Cardiac muscle cell (in vitro differentiated cells and primary cell): ENCODE measurements at regions not wholly inside any gene's neighbourhood (a gene's known extent, or its start where the extent isn't known, plus 50 kb on each side); places are given as distances from the start of the nearest gene placed in this dataset.

Experiments used
- DNase-seq, 2 donors: peaks; one replicate each; pipeline versions ENCODE4 v3.0.0 to v3.0.0-alpha.2; 2010 to 2017; ENCODE audit warnings: low read depth in 1 of 2, low spot score in 1 of 2
- H3K27ac ChIP-seq: fragments of 200-600 bp; sonication (generic); 2 replicates; pipeline ENCODE4 v1.5.1; 2016
- H3K27me3 ChIP-seq: fragments of 200-600 bp; sonication (generic); 2 replicates; pipeline ENCODE4 v1.6.0; 2016; ENCODE audit warnings: control low read depth
- H3K36me3 ChIP-seq: fragments of 200-600 bp; sonication (generic); 2 replicates; pipeline ENCODE4 v1.5.1; 2016; ENCODE audit warnings: control low read depth
- H3K4me1 ChIP-seq: fragments of 200-600 bp; sonication (generic); 2 replicates; pipeline ENCODE4 v1.8.1; 2017; ENCODE audit warnings: low read depth, mild to moderate bottlenecking, mixed run types
- H3K4me3 ChIP-seq: fragments of 200-600 bp; sonication (generic); 2 replicates; pipeline ENCODE4 v1.5.1; 2016; ENCODE audit warnings: mild to moderate bottlenecking
- H3K9me3 ChIP-seq: fragments of 200-600 bp; sonication (generic); 2 replicates; pipeline ENCODE4 v1.5.1; 2017; ENCODE audit warnings: low read depth, mild to moderate bottlenecking, control low read depth
- CTCF ChIP-seq: IDR thresholded peaks from 2 replicates; pipeline ENCODE4 v1.5.1; 2012; ENCODE audit warnings: low read depth, mild to moderate bottlenecking, low read length

- Histone ChIP-seq H3K27me3 (no peaks in the 10 kb centered on the region), H3K4me3 (no peak overlapping the region), H3K9me3 (no peaks in the 10 kb centered on the region), H3K27ac (no peak overlapping the region), H3K36me3 (no peaks in the 10 kb centered on the region), H3K4me1 (no peaks in the 10 kb centered on the region)
- DNase-seq: no peak
- no peak for TF ChIP-seq CTCF
Observed at GRCh38 chr1:58064166-58064565, 482.4 kb downstream of the OMA1 start.

GRCh38 chr1:58063095-58063494, 483.4 kb downstream of the OMA1 start:
- H3K9me3 ChIP-seq: no peaks in the 10 kb centered on the region
- H3K27me3 ChIP-seq: no peaks in the 10 kb centered on the region
- no peaks in the 10 kb centered on the region for H3K4me1 ChIP-seq
- H3K27ac ChIP-seq: no peak overlapping the region
- H3K4me3 ChIP-seq: no peak overlapping the region
- DNase-seq: no peak
- H3K36me3 ChIP-seq: no peaks in the 10 kb centered on the region
- TF ChIP-seq CTCF: no peak

- no peak overlapping the region for H3K27ac ChIP-seq
- DNase-seq: no peak
- no peak overlapping the region for H3K4me3 ChIP-seq
- H3K36me3 ChIP-seq: no peaks in the 10 kb centered on the region
- TF ChIP-seq CTCF: no peak
- H3K27me3 ChIP-seq: no peaks in the 10 kb centered on the region
- H3K9me3 ChIP-seq: no peaks in the 10 kb centered on the region
- H3K4me1 ChIP-seq: no peaks in the 10 kb centered on the region
Observed at GRCh38 chr1:58062635-58063034, 483.9 kb downstream of the OMA1 start.

GRCh38 chr1:58060559-58061170, 485.9 kb downstream of the OMA1 start:
- DNase-seq: no peak
- no peak overlapping the region for H3K27ac ChIP-seq
- H3K9me3 ChIP-seq: no peaks in the 10 kb centered on the region
- no peak overlapping the region for H3K4me3 ChIP-seq
- no peaks in the 10 kb centered on the region for H3K4me1 ChIP-seq
- no peaks in the 10 kb centered on the region for H3K27me3 ChIP-seq
- H3K36me3 ChIP-seq: no peaks in the 10 kb centered on the region
- TF ChIP-seq CTCF: no peak

- no peaks in the 10 kb centered on the region for H3K4me1 ChIP-seq
Observed at GRCh38 chr1:58059789-58060188, 486.7 kb downstream of the OMA1 start.

More at GRCh38 chr1:58059789-58060188, 486.7 kb downstream of the OMA1 start:
- Histone ChIP-seq H3K4me3 (no peak overlapping the region), H3K27ac (no peak overlapping the region), H3K36me3 (no peaks in the 10 kb centered on the region), H3K9me3 (no peaks in the 10 kb centered on the region), H3K27me3 (no peaks in the 10 kb centered on the region)
- DNase-seq: no peak
- no peak for TF ChIP-seq CTCF
